ENCODE measurements at regions not wholly inside any gene's neighbourhood (a gene's known extent, or its start where the extent isn't known, plus 50 kb on each side); places are given as distances from the start of the nearest gene placed in this dataset.

- DNase-seq (ENCODE audit: low spot score), result no peak
Observed at GRCh38 chr14:55734731-55735130, 154.7 kb downstream of the KTN1 start.

GRCh38 chr14:55739967-55740648 lies 160.1 kb downstream of the KTN1 start:
- no peak for DNase-seq (ENCODE audit: low spot score)

- DNase-seq (ENCODE audit: low spot score), result no peak
Observed at GRCh38 chr14:55740649-55740989, 160.6 kb downstream of the KTN1 start.

- DNase-seq (ENCODE audit: low spot score), result no peak
Observed at GRCh38 chr14:55741240-55741639, 161.2 kb downstream of the KTN1 start.

GRCh38 chr14:55743551-55743950 lies 163.5 kb downstream of the KTN1 start:
- DNase-seq (ENCODE audit: low spot score), result no peak

GRCh38 chr14:55744321-55744720 lies 164.3 kb downstream of the KTN1 start:
- DNase-seq (ENCODE audit: low spot score), result no peak

- no peak for DNase-seq (ENCODE audit: low spot score)
Observed at GRCh38 chr14:55745906-55746305, 165.9 kb downstream of the KTN1 start.

- no peak for DNase-seq (ENCODE audit: low spot score)
Observed at GRCh38 chr14:55746558-55746957, 166.6 kb downstream of the KTN1 start.

GRCh38 chr14:55747186-55747585 lies 167.2 kb downstream of the KTN1 start:
- DNase-seq (ENCODE audit: low spot score), result no peak

GRCh38 chr14:55749201-55749812 lies 169.3 kb downstream of the KTN1 start:
- no peak for DNase-seq (ENCODE audit: low spot score)

- DNase-seq (ENCODE audit: low spot score), result no peak
Observed at GRCh38 chr14:55749946-55750345, 169.9 kb downstream of the KTN1 start.

- DNase-seq (ENCODE audit: low spot score), result no peak
Observed at GRCh38 chr14:55752580-55753390, 172.8 kb downstream of the KTN1 start.

GRCh38 chr14:55754471-55754870 lies 174.5 kb downstream of the KTN1 start:
- no peak for DNase-seq (ENCODE audit: low spot score)

- no peak for DNase-seq (ENCODE audit: low spot score)
Observed at GRCh38 chr14:55754871-55755270, 174.9 kb downstream of the KTN1 start.

GRCh38 chr14:55756078-55756477 lies 176.1 kb downstream of the KTN1 start:
- no peak for DNase-seq (ENCODE audit: low spot score)

- no peak for DNase-seq (ENCODE audit: low spot score)
Observed at GRCh38 chr14:55756557-55756956, 176.6 kb downstream of the KTN1 start.

GRCh38 chr14:55758796-55759195 lies 178.8 kb downstream of the KTN1 start:
- no peak for DNase-seq (ENCODE audit: low spot score)

GRCh38 chr14:55760789-55761566 lies 181.0 kb downstream of the KTN1 start:
- no peak for DNase-seq (ENCODE audit: low spot score)

GRCh38 chr14:55761651-55762050 lies 181.6 kb downstream of the KTN1 start:
- DNase-seq (ENCODE audit: low spot score), result no peak

- DNase-seq (ENCODE audit: low spot score), result no peak
Observed at GRCh38 chr14:55762595-55763232, 182.7 kb downstream of the KTN1 start.

GRCh38 chr14:55764784-55765183 lies 184.8 kb downstream of the KTN1 start:
- DNase-seq (ENCODE audit: low spot score), result no peak

- DNase-seq (ENCODE audit: low spot score), result no peak
Observed at GRCh38 chr14:55766071-55766470, 186.1 kb downstream of the KTN1 start.
